PFSK-1 (cell line): ENCODE measurements at regions not wholly inside any gene's neighbourhood (a gene's known extent, or its start where the extent isn't known, plus 50 kb on each side); places are given as distances from the start of the nearest gene placed in this dataset.

ENCODE experiments used
- POLR2AphosphoS5 ChIP-seq: IDR thresholded peaks from 2 replicates; pipeline ENCODE4 v1.6.1; 2012; ENCODE audit warnings: low read depth, mild to moderate bottlenecking, control low read depth, low read length, moderate library complexity
- TAF1 ChIP-seq: IDR thresholded peaks from 2 replicates; pipeline ENCODE4 v1.6.1; 2012; ENCODE audit warnings: low read length, control low read depth, borderline replicate concordance; ENCODE audit not compliant: insufficient read depth
- TF ChIP-seq, protein P1 (sequence below), 2 experiments: IDR thresholded peaks; 2 replicates each; pipeline versions ENCODE4 v1.6.1 to v1.8.0; 2011 to 2012; ENCODE audit warnings: low read depth in 2 of 2, low read length in 2 of 2, control low read depth in 1 of 2, inconsistent platforms in 1 of 2, mild to moderate bottlenecking in 1 of 2, moderate library complexity in 1 of 2; ENCODE audit not compliant: insufficient read depth in 1 of 2

DNA sequence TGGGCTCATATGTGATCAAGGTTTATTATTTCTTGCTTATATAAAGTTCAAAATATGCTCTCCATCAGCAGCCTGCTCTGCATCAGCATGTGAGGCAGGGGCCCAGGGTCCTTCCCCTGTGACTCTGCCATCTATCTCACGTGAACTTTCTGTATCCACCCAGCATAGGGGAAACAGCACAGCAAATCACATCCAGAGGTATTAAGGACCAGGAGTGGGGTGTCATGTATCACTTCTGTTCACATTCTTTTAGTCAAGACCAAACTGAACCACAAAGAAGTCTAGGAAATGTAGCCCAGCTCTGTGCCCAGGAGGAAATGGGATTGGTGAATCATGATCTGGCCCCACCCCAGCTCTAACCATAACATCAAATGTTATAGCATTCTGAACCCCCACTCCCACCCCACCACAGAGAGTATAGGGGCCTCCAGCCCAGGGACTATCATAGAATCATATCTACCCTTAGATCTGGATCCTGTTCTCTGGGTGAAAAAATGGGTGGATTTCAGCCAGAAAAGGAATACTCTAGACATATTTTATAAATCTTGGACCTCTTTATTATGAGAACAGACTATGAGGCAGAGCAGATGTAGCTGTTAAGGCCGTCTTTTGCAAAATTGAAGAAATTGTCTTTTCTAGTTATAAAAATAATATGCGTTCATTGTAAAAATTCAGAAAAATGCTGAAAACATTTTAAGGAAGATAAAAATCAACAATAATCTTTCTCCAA, 473.7 kb downstream of the ARHGEF28 start:
- no peak for TF ChIP-seq TAF1
- TF ChIP-seq POLR2AphosphoS5 = no peak
- TF ChIP-seq, protein P1, sequence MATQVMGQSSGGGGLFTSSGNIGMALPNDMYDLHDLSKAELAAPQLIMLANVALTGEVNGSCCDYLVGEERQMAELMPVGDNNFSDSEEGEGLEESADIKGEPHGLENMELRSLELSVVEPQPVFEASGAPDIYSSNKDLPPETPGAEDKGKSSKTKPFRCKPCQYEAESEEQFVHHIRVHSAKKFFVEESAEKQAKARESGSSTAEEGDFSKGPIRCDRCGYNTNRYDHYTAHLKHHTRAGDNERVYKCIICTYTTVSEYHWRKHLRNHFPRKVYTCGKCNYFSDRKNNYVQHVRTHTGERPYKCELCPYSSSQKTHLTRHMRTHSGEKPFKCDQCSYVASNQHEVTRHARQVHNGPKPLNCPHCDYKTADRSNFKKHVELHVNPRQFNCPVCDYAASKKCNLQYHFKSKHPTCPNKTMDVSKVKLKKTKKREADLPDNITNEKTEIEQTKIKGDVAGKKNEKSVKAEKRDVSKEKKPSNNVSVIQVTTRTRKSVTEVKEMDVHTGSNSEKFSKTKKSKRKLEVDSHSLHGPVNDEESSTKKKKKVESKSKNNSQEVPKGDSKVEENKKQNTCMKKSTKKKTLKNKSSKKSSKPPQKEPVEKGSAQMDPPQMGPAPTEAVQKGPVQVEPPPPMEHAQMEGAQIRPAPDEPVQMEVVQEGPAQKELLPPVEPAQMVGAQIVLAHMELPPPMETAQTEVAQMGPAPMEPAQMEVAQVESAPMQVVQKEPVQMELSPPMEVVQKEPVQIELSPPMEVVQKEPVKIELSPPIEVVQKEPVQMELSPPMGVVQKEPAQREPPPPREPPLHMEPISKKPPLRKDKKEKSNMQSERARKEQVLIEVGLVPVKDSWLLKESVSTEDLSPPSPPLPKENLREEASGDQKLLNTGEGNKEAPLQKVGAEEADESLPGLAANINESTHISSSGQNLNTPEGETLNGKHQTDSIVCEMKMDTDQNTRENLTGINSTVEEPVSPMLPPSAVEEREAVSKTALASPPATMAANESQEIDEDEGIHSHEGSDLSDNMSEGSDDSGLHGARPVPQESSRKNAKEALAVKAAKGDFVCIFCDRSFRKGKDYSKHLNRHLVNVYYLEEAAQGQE (IDR thresholded peaks at IDR 0.05; ENCODE audit: insufficient read depth in 1 of 2, low read depth in 2 of 2, low read length in 2 of 2) = no peak
